WTC11 (cell line): ENCODE measurements at regions not wholly inside any gene's neighbourhood (a gene's known extent, or its start where the extent isn't known, plus 50 kb on each side); places are given as distances from the start of the nearest gene placed in this dataset.

Experiments
- JUN ChIP-seq: sonication (generic); formaldehyde crosslinking; IDR thresholded peaks from 2 replicates; pipeline ENCODE4 v1.8.0; 2023; ENCODE audit warnings: mild to moderate bottlenecking, missing genetic modification reagents
- MAX ChIP-seq: sonication (generic); formaldehyde crosslinking; IDR thresholded peaks from 2 replicates; pipeline ENCODE4 v1.8.0; 2022; ENCODE audit warnings: mild to moderate bottlenecking, missing genetic modification reagents
- TCF7 ChIP-seq: sonication (generic); formaldehyde crosslinking; IDR thresholded peaks from 2 replicates; pipeline ENCODE4 v1.8.0; 2022; ENCODE audit warnings: mild to moderate bottlenecking, low read depth, missing genetic modification reagents, moderate library complexity
- TF ChIP-seq, protein P1 (sequence below): fragments of 200-600 bp; IDR thresholded peaks from 2 replicates; pipeline ENCODE4 v1.8.0; 2022; ENCODE audit warnings: antibody characterized with exemption
- TF ChIP-seq, protein P2 (sequence below): sonication (generic); formaldehyde crosslinking; IDR thresholded peaks from 2 replicates; pipeline ENCODE4 v1.8.1; 2023; ENCODE audit warnings: mild to moderate bottlenecking, missing genetic modification reagents, moderate library complexity
- TF ChIP-seq, protein P3 (sequence below): fragments of 250-450 bp; sonication (Bioruptor Pico); IDR thresholded peaks from 2 replicates; pipeline ENCODE4 v2.1.2; 2022; ENCODE audit warnings: mild to moderate bottlenecking, moderate library complexity

DNA sequence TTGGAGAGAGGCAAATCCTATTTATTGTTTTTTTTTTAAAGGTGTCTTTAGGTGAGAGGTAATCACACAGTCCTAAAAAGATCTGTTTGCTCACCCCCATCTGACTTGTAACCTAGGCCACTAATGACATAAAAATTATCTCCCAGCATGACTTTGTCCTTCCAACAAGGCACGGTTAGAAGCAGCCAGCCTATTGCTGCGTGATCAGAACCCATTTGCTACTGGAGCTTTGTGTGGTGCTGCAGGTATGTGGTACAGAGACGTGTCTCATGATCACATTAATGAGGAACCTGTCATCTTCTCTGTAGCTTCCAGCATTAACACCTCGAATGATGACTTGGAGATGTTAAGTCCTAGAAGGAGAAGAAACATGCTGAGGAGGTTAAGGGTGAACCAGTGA lies 555.8 kb upstream of the TLE4 start:
- TF ChIP-seq TCF7 (CRISPR knock-in tag) (no peak), MAX (CRISPR knock-in tag) (no peak), JUN (CRISPR knock-in tag) (no peak)
- TF ChIP-seq, protein P1, sequence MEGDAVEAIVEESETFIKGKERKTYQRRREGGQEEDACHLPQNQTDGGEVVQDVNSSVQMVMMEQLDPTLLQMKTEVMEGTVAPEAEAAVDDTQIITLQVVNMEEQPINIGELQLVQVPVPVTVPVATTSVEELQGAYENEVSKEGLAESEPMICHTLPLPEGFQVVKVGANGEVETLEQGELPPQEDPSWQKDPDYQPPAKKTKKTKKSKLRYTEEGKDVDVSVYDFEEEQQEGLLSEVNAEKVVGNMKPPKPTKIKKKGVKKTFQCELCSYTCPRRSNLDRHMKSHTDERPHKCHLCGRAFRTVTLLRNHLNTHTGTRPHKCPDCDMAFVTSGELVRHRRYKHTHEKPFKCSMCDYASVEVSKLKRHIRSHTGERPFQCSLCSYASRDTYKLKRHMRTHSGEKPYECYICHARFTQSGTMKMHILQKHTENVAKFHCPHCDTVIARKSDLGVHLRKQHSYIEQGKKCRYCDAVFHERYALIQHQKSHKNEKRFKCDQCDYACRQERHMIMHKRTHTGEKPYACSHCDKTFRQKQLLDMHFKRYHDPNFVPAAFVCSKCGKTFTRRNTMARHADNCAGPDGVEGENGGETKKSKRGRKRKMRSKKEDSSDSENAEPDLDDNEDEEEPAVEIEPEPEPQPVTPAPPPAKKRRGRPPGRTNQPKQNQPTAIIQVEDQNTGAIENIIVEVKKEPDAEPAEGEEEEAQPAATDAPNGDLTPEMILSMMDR: no peak
- TF ChIP-seq, protein P2, sequence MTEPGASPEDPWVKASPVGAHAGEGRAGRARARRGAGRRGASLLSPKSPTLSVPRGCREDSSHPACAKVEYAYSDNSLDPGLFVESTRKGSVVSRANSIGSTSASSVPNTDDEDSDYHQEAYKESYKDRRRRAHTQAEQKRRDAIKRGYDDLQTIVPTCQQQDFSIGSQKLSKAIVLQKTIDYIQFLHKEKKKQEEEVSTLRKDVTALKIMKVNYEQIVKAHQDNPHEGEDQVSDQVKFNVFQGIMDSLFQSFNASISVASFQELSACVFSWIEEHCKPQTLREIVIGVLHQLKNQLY (CRISPR knock-in tag): no peak
- TF ChIP-seq, protein P3, sequence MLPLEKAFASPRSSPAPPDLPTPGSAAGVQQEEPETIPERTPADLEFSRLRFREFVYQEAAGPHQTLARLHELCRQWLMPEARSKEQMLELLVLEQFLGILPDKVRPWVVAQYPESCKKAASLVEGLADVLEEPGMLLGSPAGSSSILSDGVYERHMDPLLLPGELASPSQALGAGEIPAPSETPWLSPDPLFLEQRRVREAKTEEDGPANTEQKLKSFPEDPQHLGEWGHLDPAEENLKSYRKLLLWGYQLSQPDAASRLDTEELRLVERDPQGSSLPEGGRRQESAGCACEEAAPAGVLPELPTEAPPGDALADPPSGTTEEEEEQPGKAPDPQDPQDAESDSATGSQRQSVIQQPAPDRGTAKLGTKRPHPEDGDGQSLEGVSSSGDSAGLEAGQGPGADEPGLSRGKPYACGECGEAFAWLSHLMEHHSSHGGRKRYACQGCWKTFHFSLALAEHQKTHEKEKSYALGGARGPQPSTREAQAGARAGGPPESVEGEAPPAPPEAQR: no peak
